ENCODE measurements at regions not wholly inside any gene's neighbourhood (a gene's known extent, or its start where the extent isn't known, plus 50 kb on each side); places are given as distances from the start of the nearest gene placed in this dataset.
"Not testable (repeated sequence)": the region's sequence is repeated elsewhere in the genome, so short reads cannot be mapped to it uniquely, and the experiment has no call there.

- DNase-seq, result no peak
Observed at GRCh38 chr14:87628129-87628528, 364.9 kb downstream of the GALC start.

GRCh38 chr14:87626266-87626665 lies 366.7 kb downstream of the GALC start:
- DNase-seq, result no peak

- no peak for DNase-seq
Observed at GRCh38 chr14:87623616-87624015, 369.4 kb downstream of the GALC start.

GRCh38 chr14:87617079-87617478 lies 375.9 kb downstream of the GALC start:
- no peak for DNase-seq

- peak; percentile 56 for DNase-seq
Observed at GRCh38 chr14:87615822-87616679, 376.9 kb downstream of the GALC start.

GRCh38 chr14:87615047-87615446 lies 377.9 kb downstream of the GALC start:
- no peak for DNase-seq

- no peak for DNase-seq
Observed at GRCh38 chr14:87613881-87614280, 379.1 kb downstream of the GALC start.

- DNase-seq, result not testable (repeated sequence)
Observed at GRCh38 chr14:87607056-87607455, 385.9 kb downstream of the GALC start.

GRCh38 chr14:87601036-87601435 lies 391.9 kb downstream of the GALC start:
- DNase-seq, result no peak

GRCh38 chr14:87600240-87600639 lies 392.7 kb downstream of the GALC start:
- no peak for DNase-seq

GRCh38 chr14:87581298-87581697 lies 411.7 kb downstream of the GALC start:
- no peak for DNase-seq

GRCh38 chr14:87579036-87579435 lies 413.9 kb downstream of the GALC start:
- no peak for DNase-seq

- no peak for DNase-seq
Observed at GRCh38 chr14:87575378-87575777, 417.6 kb downstream of the GALC start.

GRCh38 chr14:87573591-87573990 lies 419.4 kb downstream of the GALC start:
- no peak for DNase-seq

GRCh38 chr14:87567618-87568295 lies 425.2 kb downstream of the GALC start:
- DNase-seq, result no peak

GRCh38 chr14:87566991-87567390 lies 426.0 kb downstream of the GALC start:
- no peak for DNase-seq

- no peak for DNase-seq
Observed at GRCh38 chr14:87547536-87547935, 445.4 kb downstream of the GALC start.

- no peak for DNase-seq
Observed at GRCh38 chr14:87542288-87542687, 450.7 kb downstream of the GALC start.

GRCh38 chr14:87540339-87540738 lies 452.6 kb downstream of the GALC start:
- no peak for DNase-seq

GRCh38 chr14:87529081-87529480 lies 463.9 kb downstream of the GALC start:
- no peak for DNase-seq

GRCh38 chr14:87526731-87527130 lies 466.3 kb downstream of the GALC start:
- DNase-seq, result no peak

GRCh38 chr14:87524011-87524410 lies 469.0 kb downstream of the GALC start:
- no peak for DNase-seq

GRCh38 chr14:87522575-87522974 lies 470.4 kb downstream of the GALC start:
- no peak for DNase-seq

- no peak for DNase-seq
Observed at GRCh38 chr14:87508333-87508732, 484.6 kb downstream of the GALC start.
